Thyroid gland (tissue), 4 donors: ENCODE measurements at regions not wholly inside any gene's neighbourhood (a gene's known extent, or its start where the extent isn't known, plus 50 kb on each side); places are given as distances from the start of the nearest gene placed in this dataset.
"Not testable (repeated sequence)": the region's sequence is repeated elsewhere in the genome, so short reads cannot be mapped to it uniquely, and the experiment has no call there.

ENCODE experiments used
- DNase-seq, 2 donors: peaks; one replicate each; pipeline ENCODE4 v3.0.0-alpha.2; 2019
- H3K27ac ChIP-seq, 3 donors: fragments of 200-600 bp; sonication (generic); 1 replicate in 2 of 3; 2 replicates in 1 of 3; pipeline ENCODE4 v1.5.1; 2016 to 2019; ENCODE audit warnings: mild to moderate bottlenecking in 1 of 3, moderate library complexity in 1 of 3
- H3K27me3 ChIP-seq: fragments of 200-600 bp; sonication (generic); one replicate; pipeline ENCODE4 v1.5.1; 2019
- H3K36me3 ChIP-seq, 2 donors: fragments of 200-600 bp; sonication (generic); one replicate each; pipeline ENCODE4 v1.5.1; 2016 to 2019
- H3K4me1 ChIP-seq, 2 donors: fragments of 200-600 bp; sonication (generic); one replicate each; pipeline ENCODE4 v1.5.1; 2017 to 2019
- H3K4me3 ChIP-seq, 3 donors: fragments of 200-600 bp; sonication (generic); replicated peaks in 1 of 3; 1 replicate in 2 of 3; 2 replicates in 1 of 3; pipeline ENCODE4 v1.5.1; 2016; ENCODE audit warnings: mild to moderate bottlenecking in 1 of 3
- H3K9me3 ChIP-seq: fragments of 200-600 bp; sonication (generic); one replicate; pipeline ENCODE4 v1.5.1; 2017
- CTCF ChIP-seq, 6 experiments: fragments of 200-600 bp in 3 of 6; fragments of 450-650 bp in 3 of 6; sonication (generic) in 3 of 6; IDR thresholded peaks; one replicate each; pipeline ENCODE4 v1.5.1; 2016 to 2019; ENCODE audit warnings: antibody characterized with exemption in 6 of 6, mild to moderate bottlenecking in 2 of 6, inconsistent platforms in 1 of 6, moderate library complexity in 1 of 6
- POLR2A ChIP-seq, 2 donors: fragments of 450-650 bp; IDR thresholded peaks; one replicate each; pipeline ENCODE4 v1.6.1; 2017; ENCODE audit warnings: antibody characterized with exemption in 2 of 2, mild to moderate bottlenecking in 2 of 2, moderate library complexity in 1 of 2
- WGBS, 2 donors: methylation state at CpG; one replicate each; pipeline ENCODE4 v1.1.5; 2017; 5-methylcytosine and 5-hydroxymethylcytosine counted together
- intact Hi-C: fragments of 100-400 bp; cut with DNase I; formaldehyde crosslinking; loops from one replicate; pipeline ENCODE4 v1.15.1; 2023

DNA sequence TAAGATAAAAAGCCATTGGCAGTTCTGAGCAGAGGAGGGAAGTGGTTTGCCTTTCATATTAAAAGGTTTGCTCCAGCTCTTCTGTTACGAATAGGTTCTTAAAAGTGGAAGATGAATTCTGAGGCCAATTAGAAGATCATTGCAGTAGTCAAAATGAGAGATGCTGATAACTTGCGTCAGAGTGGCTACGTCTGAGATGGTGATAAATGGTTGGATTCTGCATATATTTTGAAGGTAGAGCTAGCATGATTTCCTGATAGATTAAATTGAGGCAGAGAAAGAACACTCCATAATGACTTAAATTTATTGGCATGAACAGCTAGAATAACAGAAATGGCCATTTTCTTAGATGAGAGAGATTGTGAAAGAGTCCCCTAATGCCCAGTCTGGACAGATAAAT, 652.6 kb downstream of the DACH1 start:
- no peaks in the 10 kb centered on the region for H3K4me1 ChIP-seq
- intact Hi-C loops: no loop called here
- no peaks in the 10 kb centered on the region for H3K27me3 ChIP-seq
- no peak overlapping the region for H3K27ac ChIP-seq
- WGBS, 2 donors: 93 to 95% methylated on average over 3 of the region's 3 CpGs
- no peak overlapping the region for H3K4me3 ChIP-seq
- H3K9me3 ChIP-seq: no peaks in the 10 kb centered on the region
- no peak for TF ChIP-seq CTCF (IDR thresholded peaks at IDR 0.05)
- no peak for TF ChIP-seq POLR2A (IDR thresholded peaks at IDR 0.05)
- H3K36me3 ChIP-seq: no peaks in the 10 kb centered on the region
- no peak for DNase-seq

DNA sequence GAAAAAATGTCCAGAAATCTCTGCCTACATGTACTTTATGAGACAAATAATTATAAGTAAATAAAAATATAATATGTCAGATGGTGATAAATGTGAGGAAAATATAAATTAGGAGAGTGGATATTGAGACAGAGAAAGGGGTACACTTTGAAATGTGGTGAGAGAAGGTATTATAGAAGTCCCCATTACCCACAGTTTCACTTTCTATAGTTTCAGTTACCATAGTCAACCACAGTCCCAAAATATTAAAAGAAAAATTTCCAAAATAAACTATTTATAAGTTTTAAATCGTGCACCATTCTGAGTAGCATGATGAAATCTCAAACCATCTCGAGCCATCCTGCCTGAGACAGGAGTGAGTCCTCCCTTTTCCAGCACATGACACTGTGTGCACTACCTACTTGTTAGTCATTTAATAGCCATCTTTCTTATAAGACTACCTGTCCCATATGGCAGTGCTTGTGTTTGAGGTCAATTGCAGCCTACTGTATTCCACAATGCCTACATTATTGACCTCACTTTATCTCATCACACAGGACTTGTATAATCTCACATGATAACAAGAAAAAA, 653.7 kb downstream of the DACH1 start:
- no peak overlapping the region for H3K4me3 ChIP-seq
- 85 to 87% methylated on average over 2 of the region's 2 CpGs for WGBS, 2 donors
- no peaks in the 10 kb centered on the region for H3K9me3 ChIP-seq
- TF ChIP-seq CTCF (IDR thresholded peaks at IDR 0.05) (no peak), POLR2A (IDR thresholded peaks at IDR 0.05) (no peak)
- no peaks in the 10 kb centered on the region for H3K4me1 ChIP-seq
- no peak overlapping the region for H3K27ac ChIP-seq
- no peaks in the 10 kb centered on the region for H3K27me3 ChIP-seq
- DNase-seq: no peak
- H3K36me3 ChIP-seq: no peaks in the 10 kb centered on the region
- intact Hi-C loops: no loop called here

GRCh38 chr13:71210861-71211260, 656.1 kb downstream of the DACH1 start:
- intact Hi-C loops: no loop called here
- Histone ChIP-seq H3K36me3 (no peaks in the 10 kb centered on the region), H3K4me3 (no peak overlapping the region), H3K4me1 (no peaks in the 10 kb centered on the region), H3K9me3 (no peaks in the 10 kb centered on the region), H3K27me3 (no peaks in the 10 kb centered on the region), H3K27ac (no peak overlapping the region)
- no peak for DNase-seq
- no peak for TF ChIP-seq POLR2A (IDR thresholded peaks at IDR 0.05)
- no peak for TF ChIP-seq CTCF (IDR thresholded peaks at IDR 0.05)

DNA sequence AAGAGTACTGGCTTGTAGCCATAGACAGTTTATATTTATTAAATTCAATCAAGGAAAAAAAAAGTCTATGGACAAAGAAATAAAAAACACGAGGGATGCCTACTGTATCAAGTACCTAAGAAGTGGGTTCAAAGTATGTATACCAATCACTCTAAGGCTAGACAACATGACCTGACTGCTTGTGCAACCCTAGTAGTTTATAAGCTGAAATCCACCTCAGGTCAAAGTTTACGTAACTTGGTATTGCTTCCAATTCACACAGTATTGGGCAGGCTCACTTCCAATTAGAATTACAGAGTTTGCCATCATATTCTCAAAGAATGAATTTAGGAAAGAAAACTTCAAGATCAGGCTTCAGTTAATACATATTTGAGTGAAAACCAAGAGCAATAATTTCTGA, 657.8 kb downstream of the DACH1 start:
- DNase-seq: no peak
- TF ChIP-seq CTCF (IDR thresholded peaks at IDR 0.05) (no peak), POLR2A (IDR thresholded peaks at IDR 0.05) (no peak)
- Histone ChIP-seq H3K9me3 (no peaks in the 10 kb centered on the region), H3K4me1 (no peaks in the 10 kb centered on the region), H3K4me3 (no peak overlapping the region), H3K36me3 (no peaks in the 10 kb centered on the region), H3K27ac (no peak overlapping the region), H3K27me3 (no peaks in the 10 kb centered on the region)
- intact Hi-C loops: no loop called here
- 90 to 96% methylated on average over 2 of the region's 2 CpGs for WGBS, 2 donors

GRCh38 chr13:71184583-71184982, 682.4 kb downstream of the DACH1 start:
- H3K9me3 ChIP-seq, H3K27ac ChIP-seq, intact Hi-C loops, H3K27me3 ChIP-seq, H3K4me1 ChIP-seq, DNase-seq, H3K4me3 ChIP-seq, H3K36me3 ChIP-seq: not testable (repeated sequence)
- WGBS, 2 donors: 79 to 91% methylated on average over 7 of the region's 7 CpGs

DNA sequence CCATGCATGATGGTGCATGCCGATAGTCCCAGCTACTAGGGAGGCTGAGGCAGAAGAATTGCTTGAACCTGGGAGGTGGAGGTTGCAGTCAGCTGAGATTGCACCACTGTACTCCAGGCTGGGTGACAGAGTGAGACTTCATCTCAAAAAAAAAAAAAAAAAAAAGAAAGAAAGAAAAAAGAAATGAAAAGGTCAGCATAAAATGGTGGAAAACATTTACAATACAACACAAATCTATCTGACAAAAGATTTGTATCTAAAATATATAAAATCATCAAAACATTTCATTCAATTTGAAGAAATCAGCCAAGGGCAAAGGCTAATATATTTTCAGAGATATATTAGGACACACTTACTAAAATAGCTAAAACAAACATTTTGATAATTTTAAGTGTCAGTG, 683.7 kb downstream of the DACH1 start:
- WGBS, 2 donors: 88 to 95% methylated on average over 1 of the region's 1 CpG
- H3K27ac ChIP-seq, intact Hi-C loops, H3K4me1 ChIP-seq, H3K9me3 ChIP-seq, H3K27me3 ChIP-seq, H3K4me3 ChIP-seq, DNase-seq, H3K36me3 ChIP-seq: not testable (repeated sequence)
